ENCODE measurements at regions not wholly inside any gene's neighbourhood (a gene's known extent, or its start where the extent isn't known, plus 50 kb on each side); places are given as distances from the start of the nearest gene placed in this dataset.

- TF ChIP-seq CTCF (IDR thresholded peaks at IDR 0.05; ENCODE audit: low read depth, low read length) (no peak), EZH2phosphoT487 (IDR thresholded peaks at IDR 0.05; ENCODE audit: low read depth) (no peak)
Observed at GRCh38 chr1:229993894-229994293, 73.1 kb upstream of the GALNT2 start.

Measured in OCI-LY3 (cell line).